ENCODE measurements at regions not wholly inside any gene's neighbourhood (a gene's known extent, or its start where the extent isn't known, plus 50 kb on each side); places are given as distances from the start of the nearest gene placed in this dataset.
"Not testable (repeated sequence)": the region's sequence is repeated elsewhere in the genome, so short reads cannot be mapped to it uniquely, and the experiment has no call there.

- no peaks in the 10 kb centered on the region for H3K27me3 ChIP-seq
- H3K36me3 ChIP-seq: no peaks in the 10 kb centered on the region
- TF ChIP-seq POLR2A (IDR thresholded peaks at IDR 0.05) (no peak), POLR2AphosphoS5 (IDR thresholded peaks at IDR 0.05) (no peak), CTCF (IDR thresholded peaks at IDR 0.05) (no peak)
- no peaks in the 10 kb centered on the region for H3K9me3 ChIP-seq
- no peak for DNase-seq (ENCODE audit: low spot score in 2 of 2)
- intact Hi-C loops (cut with DNase I; ENCODE audit: low total_unique reads): no loop called here
- no peak overlapping the region for H3K4me3 ChIP-seq
- no peak overlapping the region for H3K27ac ChIP-seq
- no peaks in the 10 kb centered on the region for H3K4me1 ChIP-seq
Observed at GRCh38 chr20:53804920-53805894, 211.6 kb upstream of the ZNF217 start.

- H3K9me3 ChIP-seq; H3K27ac ChIP-seq; intact Hi-C loops (cut with DNase I; ENCODE audit: low total_unique reads); DNase-seq (ENCODE audit: low spot score in 2 of 2); H3K27me3 ChIP-seq; H3K4me1 ChIP-seq; H3K36me3 ChIP-seq; H3K4me3 ChIP-seq: not testable (repeated sequence)
Observed at GRCh38 chr20:53804308-53804707, 210.7 kb upstream of the ZNF217 start.

- no peak overlapping the region for H3K4me3 ChIP-seq
- TF ChIP-seq CTCF (IDR thresholded peaks at IDR 0.05) (no peak), POLR2AphosphoS5 (IDR thresholded peaks at IDR 0.05) (no peak), POLR2A (IDR thresholded peaks at IDR 0.05) (no peak)
- no peaks in the 10 kb centered on the region for H3K9me3 ChIP-seq
- intact Hi-C loops (cut with DNase I; ENCODE audit: low total_unique reads): no loop called here
- H3K27ac ChIP-seq: no peak overlapping the region
- no peaks in the 10 kb centered on the region for H3K36me3 ChIP-seq
- H3K4me1 ChIP-seq: no peaks in the 10 kb centered on the region
- no peaks in the 10 kb centered on the region for H3K27me3 ChIP-seq
- no peak for DNase-seq (ENCODE audit: low spot score in 2 of 2)
Observed at GRCh38 chr20:53803492-53804155, 210.0 kb upstream of the ZNF217 start.

- Histone ChIP-seq H3K9me3 (no peaks in the 10 kb centered on the region), H3K27me3 (no peaks in the 10 kb centered on the region), H3K36me3 (no peaks in the 10 kb centered on the region), H3K4me3 (no peak overlapping the region), H3K27ac (no peak overlapping the region), H3K4me1 (no peaks in the 10 kb centered on the region)
- no peak for DNase-seq (ENCODE audit: low spot score in 2 of 2)
- TF ChIP-seq POLR2AphosphoS5 (IDR thresholded peaks at IDR 0.05) (no peak), POLR2A (IDR thresholded peaks at IDR 0.05) (no peak), CTCF (IDR thresholded peaks at IDR 0.05) (no peak)
- intact Hi-C loops (cut with DNase I; ENCODE audit: low total_unique reads): no loop called here
Observed at GRCh38 chr20:53801609-53802370, 208.2 kb upstream of the ZNF217 start.

GRCh38 chr20:53800883-53801604 lies 207.4 kb upstream of the ZNF217 start:
- no peak for DNase-seq (ENCODE audit: low spot score in 2 of 2)

More at GRCh38 chr20:53800883-53801604, 207.4 kb upstream of the ZNF217 start:
- no peaks in the 10 kb centered on the region for H3K36me3 ChIP-seq
- H3K27ac ChIP-seq: no peak overlapping the region
- no peak overlapping the region for H3K4me3 ChIP-seq
- intact Hi-C loops (cut with DNase I; ENCODE audit: low total_unique reads): no loop called here
- no peaks in the 10 kb centered on the region for H3K27me3 ChIP-seq
- no peaks in the 10 kb centered on the region for H3K4me1 ChIP-seq
- H3K9me3 ChIP-seq: no peaks in the 10 kb centered on the region
- TF ChIP-seq CTCF (IDR thresholded peaks at IDR 0.05) (no peak), POLR2AphosphoS5 (IDR thresholded peaks at IDR 0.05) (no peak), POLR2A (IDR thresholded peaks at IDR 0.05) (no peak)

Data from breast epithelium (tissue), 4 donors.